SU-DHL-6 (cell line): ENCODE measurements at regions not wholly inside any gene's neighbourhood (a gene's known extent, or its start where the extent isn't known, plus 50 kb on each side); places are given as distances from the start of the nearest gene placed in this dataset.

Experiments used
- H2AFZ ChIP-seq: fragments of 200-600 bp; sonication (generic); 2 replicates; pipeline ENCODE4 v1.6.1; 2014; ENCODE audit warnings: low read depth, mild to moderate bottlenecking, moderate library complexity, mixed read lengths, antibody characterized with exemption, low read length; ENCODE audit not compliant: severe bottlenecking
- H3F3A ChIP-seq: fragments of 200-600 bp; shearing (Covaris generic); 2 replicates; pipeline ENCODE4 v1.6.0; 2016; ENCODE audit warnings: antibody characterized with exemption, mild to moderate bottlenecking; ENCODE audit not compliant: insufficient read depth
- H3K27ac ChIP-seq: fragments of 200-600 bp; sonication (generic); 2 replicates; pipeline ENCODE4 v1.5.1; 2016; ENCODE audit warnings: low read depth, mild to moderate bottlenecking, low read length, moderate library complexity, mixed read lengths
- H3K27me3 ChIP-seq: fragments of 200-600 bp; sonication (generic), shearing (Covaris generic); 2 replicates; pipeline ENCODE4 v1.6.0; 2014; ENCODE audit warnings: mild to moderate bottlenecking, low read length
- H3K36me3 ChIP-seq: fragments of 200-600 bp; sonication (generic); 2 replicates; pipeline ENCODE4 v1.6.1; 2014; ENCODE audit warnings: mild to moderate bottlenecking, low read length, mixed read lengths
- H3K4me2 ChIP-seq: fragments of 300-600, 200-600 bp; shearing (Covaris generic), sonication (generic); 2 replicates; pipeline ENCODE4 v1.6.0; 2014; ENCODE audit warnings: low read length, low read depth, mild to moderate bottlenecking; ENCODE audit not compliant: poor library complexity, severe bottlenecking
- H3K4me3 ChIP-seq: fragments of 200-600 bp; sonication (generic); 2 replicates; pipeline ENCODE4 v1.5.1; 2014; ENCODE audit warnings: antibody characterized with exemption, low read length, mild to moderate bottlenecking, mixed read lengths; ENCODE audit not compliant: insufficient read depth, poor library complexity, severe bottlenecking
- H3K79me2 ChIP-seq: fragments of 200-600 bp; sonication (generic); 2 replicates; pipeline ENCODE4 v1.6.1; 2014; ENCODE audit warnings: mild to moderate bottlenecking, low read length, moderate library complexity; ENCODE audit not compliant: insufficient read depth
- H3K9ac ChIP-seq: fragments of 200-600 bp; sonication (generic); 2 replicates; pipeline ENCODE4 v1.7.0; 2014; ENCODE audit warnings: mild to moderate bottlenecking, low read length
- H3K9me2 ChIP-seq: fragments of 200-600 bp; sonication (generic); replicated peaks from 2 replicates; pipeline ENCODE4 v1.6.1; 2014; ENCODE audit warnings: low read length; ENCODE audit not compliant: insufficient read depth
- H3K9me3 ChIP-seq: fragments of 200-600 bp; sonication (generic); 2 replicates; pipeline ENCODE4 v1.6.1; 2014; ENCODE audit warnings: low read length, mixed read lengths; ENCODE audit not compliant: insufficient read depth
- H4K20me1 ChIP-seq: fragments of 200-600 bp; sonication (generic); 2 replicates; pipeline ENCODE4 v1.6.1; 2014; ENCODE audit warnings: low read depth, mild to moderate bottlenecking, antibody characterized with exemption, low read length, moderate library complexity, mixed read lengths
- CTCF ChIP-seq: fragments of 200-600 bp; sonication (generic); IDR thresholded peaks from one replicate; pipeline ENCODE4 v1.5.1; 2017; ENCODE audit warnings: antibody characterized with exemption, mild to moderate bottlenecking, low read length, moderate library complexity; ENCODE audit not compliant: insufficient read depth, poor library complexity, severe bottlenecking
- EZH2phosphoT487 ChIP-seq: fragments of 200-600 bp; sonication (generic), shearing (Covaris generic); conservative IDR thresholded peaks from 2 replicates; pipeline ENCODE4 v1.6.1; 2018; ENCODE audit warnings: mild to moderate bottlenecking, antibody characterized with exemption, low read length, moderate library complexity, mixed read lengths

GRCh38 chr11:128180441-128181087, 406.8 kb downstream of the ETS1 start:
- TF ChIP-seq EZH2phosphoT487 = no peak
- no peak for TF ChIP-seq CTCF
- Histone ChIP-seq H3K4me3 (no peak overlapping the region), H3K4me2 (no peak overlapping the region), H3K9me2 (no peaks in the 10 kb centered on the region), H3F3A (no peaks in the 10 kb centered on the region), H3K79me2 (no peaks in the 10 kb centered on the region), H4K20me1 (no peaks in the 10 kb centered on the region), H3K27ac (no peak overlapping the region), H3K27me3 (no peaks in the 10 kb centered on the region), H2AFZ (no peak overlapping the region), H3K9ac (no peak overlapping the region), H3K9me3 (no peaks in the 10 kb centered on the region), H3K36me3 (no peaks in the 10 kb centered on the region)

GRCh38 chr11:128179512-128179911, 407.8 kb downstream of the ETS1 start:
- Histone ChIP-seq H3K79me2 (no peaks in the 10 kb centered on the region), H3K9me3 (no peaks in the 10 kb centered on the region), H2AFZ (no peak overlapping the region), H3K36me3 (no peaks in the 10 kb centered on the region), H3F3A (no peaks in the 10 kb centered on the region), H3K9me2 (no peaks in the 10 kb centered on the region), H3K4me3 (no peak overlapping the region), H3K27ac (no peak overlapping the region), H3K27me3 (no peaks in the 10 kb centered on the region), H3K9ac (no peak overlapping the region), H4K20me1 (no peaks in the 10 kb centered on the region), H3K4me2 (no peak overlapping the region)
- no peak for TF ChIP-seq EZH2phosphoT487
- TF ChIP-seq CTCF = no peak

GRCh38 chr11:128179039-128179438, 408.3 kb downstream of the ETS1 start:
- Histone ChIP-seq H3K79me2 (no peaks in the 10 kb centered on the region), H3K9ac (no peak overlapping the region), H3K4me2 (no peak overlapping the region), H4K20me1 (no peaks in the 10 kb centered on the region), H3K4me3 (no peak overlapping the region), H3K27ac (no peak overlapping the region), H3K9me3 (no peaks in the 10 kb centered on the region), H3F3A (no peaks in the 10 kb centered on the region), H2AFZ (no peak overlapping the region), H3K9me2 (no peaks in the 10 kb centered on the region), H3K27me3 (no peaks in the 10 kb centered on the region), H3K36me3 (no peaks in the 10 kb centered on the region)
- no peak for TF ChIP-seq EZH2phosphoT487
- no peak for TF ChIP-seq CTCF
